ENCODE measurements at regions not wholly inside any gene's neighbourhood (a gene's known extent, or its start where the extent isn't known, plus 50 kb on each side); places are given as distances from the start of the nearest gene placed in this dataset.
"Not testable (repeated sequence)": the region's sequence is repeated elsewhere in the genome, so short reads cannot be mapped to it uniquely, and the experiment has no call there.

DNA sequence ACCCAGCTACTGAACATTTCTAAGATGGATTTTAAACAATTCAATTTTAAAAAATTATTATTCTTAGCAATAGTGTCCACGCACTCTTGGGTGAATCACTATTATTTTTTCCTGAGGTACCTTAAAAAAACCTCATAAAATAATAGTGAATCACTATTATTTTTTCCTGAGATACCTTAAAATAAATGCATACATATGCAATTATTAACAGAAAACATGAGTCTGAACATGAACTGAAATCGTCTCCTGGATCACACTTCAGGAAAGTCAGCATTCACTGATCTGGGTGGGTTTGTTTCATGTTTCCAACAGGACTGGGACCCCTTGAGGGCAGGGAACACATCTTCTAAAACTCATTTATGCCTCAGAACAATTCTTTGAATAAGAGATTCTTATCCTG, 63.1 kb upstream of the IFNLR1 start:
- no peak for TF ChIP-seq POLR2A (IDR thresholded peaks at IDR 0.05)
- TF ChIP-seq, protein P1, sequence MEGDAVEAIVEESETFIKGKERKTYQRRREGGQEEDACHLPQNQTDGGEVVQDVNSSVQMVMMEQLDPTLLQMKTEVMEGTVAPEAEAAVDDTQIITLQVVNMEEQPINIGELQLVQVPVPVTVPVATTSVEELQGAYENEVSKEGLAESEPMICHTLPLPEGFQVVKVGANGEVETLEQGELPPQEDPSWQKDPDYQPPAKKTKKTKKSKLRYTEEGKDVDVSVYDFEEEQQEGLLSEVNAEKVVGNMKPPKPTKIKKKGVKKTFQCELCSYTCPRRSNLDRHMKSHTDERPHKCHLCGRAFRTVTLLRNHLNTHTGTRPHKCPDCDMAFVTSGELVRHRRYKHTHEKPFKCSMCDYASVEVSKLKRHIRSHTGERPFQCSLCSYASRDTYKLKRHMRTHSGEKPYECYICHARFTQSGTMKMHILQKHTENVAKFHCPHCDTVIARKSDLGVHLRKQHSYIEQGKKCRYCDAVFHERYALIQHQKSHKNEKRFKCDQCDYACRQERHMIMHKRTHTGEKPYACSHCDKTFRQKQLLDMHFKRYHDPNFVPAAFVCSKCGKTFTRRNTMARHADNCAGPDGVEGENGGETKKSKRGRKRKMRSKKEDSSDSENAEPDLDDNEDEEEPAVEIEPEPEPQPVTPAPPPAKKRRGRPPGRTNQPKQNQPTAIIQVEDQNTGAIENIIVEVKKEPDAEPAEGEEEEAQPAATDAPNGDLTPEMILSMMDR (IDR thresholded peaks at IDR 0.05 in 4 of 5, conservative IDR thresholded peaks at IDR 0.05 in 1 of 5) = no peak
- intact Hi-C loops (cut with DNase I; ENCODE audit: low total_unique reads) = no loop called here
- ATAC-seq (no peak), DNase-seq (no peak)
- Histone ChIP-seq H3K9me3 (no peaks in the 10 kb centered on the region), H3K27me3 (no peaks in the 10 kb centered on the region), H3K4me3 (no peak overlapping the region), H3K4me1 (no peaks in the 10 kb centered on the region), H3K36me3 (no peaks in the 10 kb centered on the region), H3K27ac (no peak overlapping the region)
- in situ Hi-C loops (cut with MboI; ENCODE audit: low sequenced_read_pairs in 4 of 4) = no loop called here

DNA sequence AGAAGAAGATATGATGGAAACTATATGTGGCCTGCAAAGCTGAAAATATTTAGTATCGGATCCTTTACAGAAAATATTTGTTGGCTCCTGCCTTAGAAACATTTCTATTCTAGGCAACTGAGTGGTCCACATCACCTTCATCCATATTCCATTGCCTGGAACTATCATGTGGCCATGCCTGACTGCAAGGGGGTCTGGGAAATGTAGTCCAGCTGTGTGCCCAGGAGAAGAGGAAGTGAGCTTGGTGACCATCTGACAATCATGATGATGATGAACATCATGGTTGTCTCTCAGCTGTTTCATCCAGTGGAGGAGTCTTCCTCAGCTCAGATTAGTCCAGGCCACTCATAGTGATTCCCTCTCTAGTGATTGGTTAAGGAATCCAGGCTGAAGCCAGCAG, 61.8 kb upstream of the IFNLR1 start:
- ATAC-seq (no peak), DNase-seq (no peak)
- Histone ChIP-seq H3K4me1 (no peaks in the 10 kb centered on the region), H3K4me3 (no peak overlapping the region), H3K27ac (no peak overlapping the region), H3K36me3 (no peaks in the 10 kb centered on the region), H3K9me3 (no peaks in the 10 kb centered on the region), H3K27me3 (no peaks in the 10 kb centered on the region)
- TF ChIP-seq, protein P1 (IDR thresholded peaks at IDR 0.05 in 4 of 5, conservative IDR thresholded peaks at IDR 0.05 in 1 of 5) = no peak
- no peak for TF ChIP-seq POLR2A (IDR thresholded peaks at IDR 0.05)
- intact Hi-C loops (cut with DNase I; ENCODE audit: low total_unique reads) = no loop called here
- in situ Hi-C loops (cut with MboI; ENCODE audit: low sequenced_read_pairs in 4 of 4) = no loop called here

DNA sequence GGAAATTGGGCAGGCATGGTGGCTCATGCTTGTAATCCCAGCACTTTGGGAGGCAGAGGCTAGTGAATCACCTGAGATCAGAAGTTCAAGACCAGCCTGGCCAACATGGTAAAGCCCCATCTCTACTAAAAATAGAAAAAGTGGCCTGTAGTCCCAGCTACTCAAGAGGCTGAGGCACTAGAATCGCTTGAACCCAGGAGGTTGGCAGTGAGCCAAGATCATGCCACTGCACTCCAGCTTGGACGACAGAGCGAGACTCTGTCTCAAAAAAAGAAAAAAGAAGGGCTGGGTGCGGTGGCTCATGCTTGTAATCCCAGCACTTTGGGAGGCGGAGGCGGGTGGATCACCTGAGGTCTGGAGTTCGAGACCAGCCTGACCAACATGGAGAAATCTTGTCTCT, 60.2 kb upstream of the IFNLR1 start:
- H3K9me3 ChIP-seq; intact Hi-C loops (cut with DNase I; ENCODE audit: low total_unique reads); H3K4me3 ChIP-seq; H3K36me3 ChIP-seq; ATAC-seq; H3K4me1 ChIP-seq; DNase-seq; H3K27ac ChIP-seq; H3K27me3 ChIP-seq; in situ Hi-C loops (cut with MboI; ENCODE audit: low sequenced_read_pairs in 4 of 4): not testable (repeated sequence)

DNA sequence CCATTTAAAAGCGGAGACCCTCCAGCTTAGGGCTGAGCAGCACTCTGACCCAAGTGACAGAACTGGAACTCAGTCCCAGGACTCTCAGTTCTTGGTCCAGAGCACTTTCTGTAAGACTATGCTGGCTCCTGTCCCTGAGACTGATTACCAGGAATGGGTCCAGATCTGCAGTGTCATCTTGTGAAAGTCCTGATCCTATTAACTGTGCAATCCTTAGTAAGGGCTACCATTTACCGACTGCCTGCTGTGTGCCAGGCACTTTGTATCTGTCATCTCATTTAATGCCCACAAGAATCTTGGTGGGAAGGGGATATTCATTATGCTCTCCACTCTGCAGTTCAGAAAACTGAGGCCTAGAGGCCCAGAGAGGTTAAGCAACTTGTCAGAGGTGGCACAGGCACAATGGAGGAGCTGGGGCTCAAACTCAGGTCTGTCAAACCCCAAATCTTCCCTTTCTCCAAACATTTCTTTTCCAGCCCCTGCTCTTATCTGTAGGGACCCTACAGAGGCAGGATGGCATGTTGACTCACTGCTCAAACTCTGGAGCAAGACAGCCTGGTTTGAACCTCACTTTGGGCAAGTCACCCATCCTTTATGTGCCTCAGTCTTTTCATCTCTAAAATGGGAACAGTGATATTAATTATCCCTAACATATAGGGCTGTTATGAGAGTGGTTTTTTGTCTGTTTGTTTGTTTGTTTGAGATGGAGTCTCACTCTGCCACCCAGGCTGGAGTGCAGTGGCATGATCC, 57.6 kb upstream of the IFNLR1 start:
- DNase-seq (no peak), ATAC-seq (no peak)
- Histone ChIP-seq H3K27ac (no peak overlapping the region), H3K4me1 (no peaks in the 10 kb centered on the region), H3K27me3 (no peaks in the 10 kb centered on the region), H3K36me3 (no peaks in the 10 kb centered on the region), H3K4me3 (no peak overlapping the region), H3K9me3 (no peaks in the 10 kb centered on the region)
- in situ Hi-C loops (cut with MboI; ENCODE audit: low sequenced_read_pairs in 4 of 4) = no loop called here
- intact Hi-C loops (cut with DNase I; ENCODE audit: low total_unique reads) = no loop called here
- TF ChIP-seq POLR2A (IDR thresholded peaks at IDR 0.05) = no peak
- TF ChIP-seq, protein P1 (IDR thresholded peaks at IDR 0.05 in 4 of 5, conservative IDR thresholded peaks at IDR 0.05 in 1 of 5) = no peak

DNA sequence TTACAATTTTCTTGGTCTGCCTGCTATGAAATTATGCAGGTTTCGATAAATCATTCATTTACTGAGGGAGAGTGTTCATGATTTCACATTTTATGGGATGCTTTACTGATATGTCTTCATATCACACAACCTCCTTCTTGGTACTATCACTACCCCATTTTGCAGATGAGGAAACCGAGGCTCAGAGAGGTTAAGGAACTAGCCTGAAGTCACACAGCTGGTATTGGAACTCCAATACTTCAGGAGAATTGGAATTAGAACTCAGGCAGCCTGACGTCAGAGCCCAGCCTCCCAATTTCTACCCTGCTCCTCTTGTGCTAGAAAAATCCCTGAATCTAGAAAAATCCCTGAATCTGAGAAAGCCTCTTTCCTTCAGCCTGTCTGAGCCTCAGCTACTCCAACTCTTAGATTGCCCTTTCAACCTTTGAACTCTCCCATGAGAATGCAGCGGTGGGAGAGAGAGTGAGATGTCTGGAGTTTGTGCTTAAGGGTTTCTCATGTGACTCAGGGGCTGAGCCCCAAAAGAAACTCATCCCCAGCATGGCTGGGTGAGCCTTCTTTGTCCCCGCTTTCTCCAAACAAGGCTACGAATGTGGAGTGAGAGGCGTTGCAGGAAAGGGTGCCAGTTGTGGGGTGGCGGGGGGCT, 50.8 kb upstream of the IFNLR1 start:
- H3K27me3 ChIP-seq = peaks cover 8 to 13% (median 12%) of the 10 kb centered on the region in 3 donors
- H3K27ac ChIP-seq = no peak overlapping the region
- H3K4me1 ChIP-seq = no peaks in the 10 kb centered on the region
- in situ Hi-C loops (cut with MboI; ENCODE audit: low sequenced_read_pairs in 4 of 4) (no loop called here), intact Hi-C loops (cut with DNase I; ENCODE audit: low total_unique reads) (loop anchor here (10.0 kb wide), 1 partner anchor 1913 kb away; no protein-coding TSS in a partner anchor)
- ATAC-seq (no peak), DNase-seq (no peak)
- no peak overlapping the region for H3K4me3 ChIP-seq
- no peaks in the 10 kb centered on the region for H3K9me3 ChIP-seq
- H3K36me3 ChIP-seq = no peaks in the 10 kb centered on the region
- TF ChIP-seq POLR2A (IDR thresholded peaks at IDR 0.05) = no peak
- TF ChIP-seq, protein P1 (IDR thresholded peaks at IDR 0.05 in 4 of 5, conservative IDR thresholded peaks at IDR 0.05 in 1 of 5) = no peak
